Left ventricle myocardium inferior (tissue), 1 donor: ENCODE measurements at regions not wholly inside any gene's neighbourhood (a gene's known extent, or its start where the extent isn't known, plus 50 kb on each side); places are given as distances from the start of the nearest gene placed in this dataset.

Source experiments
- DNase-seq: peaks from one replicate; pipeline ENCODE4 v3.0.0-alpha.2; 2020
- H3K27ac ChIP-seq: fragments of 200-600 bp; replicated peaks from 2 replicates; pipeline ENCODE4 v1.8.0; 2021
- H3K27me3 ChIP-seq: fragments of 200-600 bp; 2 replicates; pipeline ENCODE4 v1.8.0; 2021; ENCODE audit warnings: low read depth
- H3K36me3 ChIP-seq: fragments of 200-600 bp; 2 replicates; pipeline ENCODE4 v1.8.0; 2021
- H3K4me1 ChIP-seq: fragments of 200-600 bp; 2 replicates; pipeline ENCODE4 v1.8.0; 2021
- H3K4me3 ChIP-seq: fragments of 200-600 bp; 2 replicates; pipeline ENCODE4 v1.8.0; 2021; ENCODE audit warnings: mild to moderate bottlenecking, moderate library complexity
- H3K9me3 ChIP-seq: fragments of 200-600 bp; replicated peaks from 2 replicates; pipeline ENCODE4 v1.8.0; 2021
- CTCF ChIP-seq: fragments of 200-600 bp; IDR thresholded peaks from 2 replicates; pipeline ENCODE4 v1.8.0; 2021; ENCODE audit warnings: antibody characterized with exemption, mild to moderate bottlenecking, borderline replicate concordance
- intact Hi-C: fragments of 100-400 bp; cut with micrococcal nuclease; formaldehyde crosslinking; loops from one replicate; pipeline ENCODE4 v1.11.0; 2022
- donor health status: DM: no; HTN: yes; CAD: no; lungs with severe emphysema.

- Histone ChIP-seq H3K27me3 (no peaks in the 10 kb centered on the region), H3K4me1 (no peaks in the 10 kb centered on the region), H3K9me3 (peaks cover 41% of the 10 kb centered on the region), H3K4me3 (no peak overlapping the region), H3K27ac (no peak overlapping the region), H3K36me3 (no peaks in the 10 kb centered on the region)
- no peak for DNase-seq
- TF ChIP-seq CTCF: no peak
- intact Hi-C loops: no loop called here
Measured at GRCh38 chr10:63878428-63878827, 357.2 kb downstream of the REEP3 start.

GRCh38 chr10:63883861-63884260 is 362.7 kb downstream of the REEP3 start:
- peaks cover 8% of the 10 kb centered on the region for H3K27me3 ChIP-seq
- H3K9me3 ChIP-seq: peaks cover 29% of the 10 kb centered on the region
- H3K4me3 ChIP-seq: no peak overlapping the region
- no peak overlapping the region for H3K27ac ChIP-seq
- no peak for DNase-seq
- no peaks in the 10 kb centered on the region for H3K36me3 ChIP-seq
- no peaks in the 10 kb centered on the region for H3K4me1 ChIP-seq
- intact Hi-C loops: no loop called here
- TF ChIP-seq CTCF: no peak

- TF ChIP-seq CTCF: no peak
- intact Hi-C loops: no loop called here
- Histone ChIP-seq H3K4me1 (no peaks in the 10 kb centered on the region), H3K9me3 (peaks cover 23% of the 10 kb centered on the region), H3K36me3 (no peaks in the 10 kb centered on the region), H3K27me3 (peaks cover 8% of the 10 kb centered on the region), H3K4me3 (no peak overlapping the region), H3K27ac (no peak overlapping the region)
- no peak for DNase-seq
Measured at GRCh38 chr10:63884426-63884825, 363.2 kb downstream of the REEP3 start.

- no peak overlapping the region for H3K27ac ChIP-seq
- no peaks in the 10 kb centered on the region for H3K4me1 ChIP-seq
- no peak for TF ChIP-seq CTCF
- no peak for DNase-seq
- H3K4me3 ChIP-seq: no peak overlapping the region
- H3K36me3 ChIP-seq: no peaks in the 10 kb centered on the region
- H3K27me3 ChIP-seq: peaks cover 12% of the 10 kb centered on the region
- H3K9me3 ChIP-seq: peaks cover 16% of the 10 kb centered on the region
- intact Hi-C loops: no loop called here
Measured at GRCh38 chr10:63885156-63885555, 364.0 kb downstream of the REEP3 start.

- H3K36me3 ChIP-seq: no peaks in the 10 kb centered on the region
- intact Hi-C loops: no loop called here
- DNase-seq: no peak
- peaks cover 21% of the 10 kb centered on the region for H3K27me3 ChIP-seq
- peaks cover 3% of the 10 kb centered on the region for H3K9me3 ChIP-seq
- H3K4me1 ChIP-seq: no peaks in the 10 kb centered on the region
- no peak overlapping the region for H3K27ac ChIP-seq
- no peak overlapping the region for H3K4me3 ChIP-seq
- TF ChIP-seq CTCF: no peak
Measured at GRCh38 chr10:63886281-63887022, 365.3 kb downstream of the REEP3 start.
